ENCODE measurements at regions not wholly inside any gene's neighbourhood (a gene's known extent, or its start where the extent isn't known, plus 50 kb on each side); places are given as distances from the start of the nearest gene placed in this dataset.

GRCh38 chr17:34800661-34801060, 160.6 kb downstream of the CCT6B start:
- Mint-ChIP-seq H3K4me3 (ENCODE audit: unreplicated experiment) (no peak overlapping the region), H3K4me1 (ENCODE audit: low read depth, unreplicated experiment) (no peaks in the 10 kb centered on the region), H3K27ac (ENCODE audit: unreplicated experiment) (no peak overlapping the region), H3K27me3 (ENCODE audit: low read depth, unreplicated experiment) (peaks cover 60% of the 10 kb centered on the region), H3K9me3 (ENCODE audit: unreplicated experiment) (peaks cover 4% of the 10 kb centered on the region), H3K36me3 (ENCODE audit: low read depth, unreplicated experiment) (no peaks in the 10 kb centered on the region)
- Histone ChIP-seq H3K4me1 (ENCODE audit: insufficient read depth, low read length) (no peaks in the 10 kb centered on the region), H4K20me1 (ENCODE audit: insufficient read depth, low read length) (no peaks in the 10 kb centered on the region), H3K4me3 (ENCODE audit: insufficient read depth, low read depth, low read length) (no peak overlapping the region), H3K36me3 (ENCODE audit: insufficient read depth, low read length) (no peaks in the 10 kb centered on the region), H3K9me3 (ENCODE audit: insufficient read depth, low read depth, low read length) (no peaks in the 10 kb centered on the region), H2AFZ (ENCODE audit: low read depth, low read length) (no peak overlapping the region), H3K9ac (ENCODE audit: low read length) (no peak overlapping the region), H3K4me2 (ENCODE audit: low read length) (no peak overlapping the region), H3K27me3 (ENCODE audit: insufficient read depth, low read length) (no peaks in the 10 kb centered on the region), H3K79me2 (ENCODE audit: insufficient read depth, low read length) (no peaks in the 10 kb centered on the region), H3K27ac (ENCODE audit: low read depth, low read length) (no peak overlapping the region)
- FAIRE-seq (no peak), DNase-seq (ENCODE audit: low read depth) (no peak)
- TF ChIP-seq CTCF (IDR thresholded peaks at IDR 0.05; ENCODE audit: insufficient read depth, low read depth, low read length) (no peak), EZH2 (IDR thresholded peaks at IDR 0.05; ENCODE audit: insufficient read depth, low read length) (no peak)

DNA sequence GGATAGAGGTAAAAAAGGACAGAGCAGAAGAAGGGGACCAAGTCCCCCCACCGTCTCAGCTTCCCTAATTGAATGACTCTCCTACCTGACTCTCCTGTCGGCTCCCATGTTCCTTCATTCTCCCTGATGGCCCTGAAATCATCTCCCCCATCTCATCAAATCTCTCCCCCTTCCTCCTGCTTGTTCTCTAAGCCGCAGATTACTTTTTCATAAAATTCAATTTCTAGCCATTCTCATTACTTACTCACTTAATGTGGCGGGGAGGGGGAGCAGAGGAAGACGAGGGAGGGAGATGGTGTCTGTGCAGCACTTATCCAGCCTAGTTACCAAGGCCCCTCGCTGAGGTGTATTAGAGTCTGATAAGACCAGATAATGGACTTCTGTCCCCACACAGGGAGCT, 161.5 kb downstream of the CCT6B start:
- Mint-ChIP-seq H3K27ac (ENCODE audit: unreplicated experiment) (no peak overlapping the region), H3K4me3 (ENCODE audit: unreplicated experiment) (no peak overlapping the region), H3K9me3 (ENCODE audit: unreplicated experiment) (peaks cover 4% of the 10 kb centered on the region), H3K4me1 (ENCODE audit: low read depth, unreplicated experiment) (no peaks in the 10 kb centered on the region), H3K27me3 (ENCODE audit: low read depth, unreplicated experiment) (peaks cover 69% of the 10 kb centered on the region), H3K36me3 (ENCODE audit: low read depth, unreplicated experiment) (no peaks in the 10 kb centered on the region)
- H3K9me3 ChIP-seq (ENCODE audit: insufficient read depth, low read depth, low read length): no peaks in the 10 kb centered on the region
- H3K4me1 ChIP-seq (ENCODE audit: insufficient read depth, low read length): no peaks in the 10 kb centered on the region
- H3K79me2 ChIP-seq (ENCODE audit: insufficient read depth, low read length): no peaks in the 10 kb centered on the region
- H3K4me3 ChIP-seq (ENCODE audit: insufficient read depth, low read depth, low read length): no peak overlapping the region
- no peaks in the 10 kb centered on the region for H4K20me1 ChIP-seq (ENCODE audit: insufficient read depth, low read length)
- FAIRE-seq: no peak
- H3K9ac ChIP-seq (ENCODE audit: low read length): no peak overlapping the region
- H3K36me3 ChIP-seq (ENCODE audit: insufficient read depth, low read length): no peaks in the 10 kb centered on the region
- no peak for DNase-seq (ENCODE audit: low read depth)
- H3K27ac ChIP-seq (ENCODE audit: low read depth, low read length): no peak overlapping the region
- H3K27me3 ChIP-seq (ENCODE audit: insufficient read depth, low read length): no peaks in the 10 kb centered on the region
- TF ChIP-seq EZH2 (IDR thresholded peaks at IDR 0.05; ENCODE audit: insufficient read depth, low read length): no peak
- no peak for TF ChIP-seq CTCF (IDR thresholded peaks at IDR 0.05; ENCODE audit: insufficient read depth, low read depth, low read length)
- no peak overlapping the region for H2AFZ ChIP-seq (ENCODE audit: low read depth, low read length)
- no peak overlapping the region for H3K4me2 ChIP-seq (ENCODE audit: low read length)

GRCh38 chr17:34798581-34798980, 162.7 kb downstream of the CCT6B start:
- Histone ChIP-seq H4K20me1 (ENCODE audit: insufficient read depth, low read length) (no peaks in the 10 kb centered on the region), H3K4me1 (ENCODE audit: insufficient read depth, low read length) (no peaks in the 10 kb centered on the region), H2AFZ (ENCODE audit: low read depth, low read length) (no peak overlapping the region), H3K36me3 (ENCODE audit: insufficient read depth, low read length) (no peaks in the 10 kb centered on the region), H3K9ac (ENCODE audit: low read length) (no peak overlapping the region), H3K79me2 (ENCODE audit: insufficient read depth, low read length) (no peaks in the 10 kb centered on the region), H3K4me2 (ENCODE audit: low read length) (no peak overlapping the region), H3K27ac (ENCODE audit: low read depth, low read length) (no peak overlapping the region), H3K27me3 (ENCODE audit: insufficient read depth, low read length) (no peaks in the 10 kb centered on the region), H3K9me3 (ENCODE audit: insufficient read depth, low read depth, low read length) (no peaks in the 10 kb centered on the region), H3K4me3 (ENCODE audit: insufficient read depth, low read depth, low read length) (no peak overlapping the region)
- peaks cover 4% of the 10 kb centered on the region for H3K9me3 Mint-ChIP-seq (ENCODE audit: unreplicated experiment)
- no peak overlapping the region for H3K4me3 Mint-ChIP-seq (ENCODE audit: unreplicated experiment)
- TF ChIP-seq CTCF (IDR thresholded peaks at IDR 0.05; ENCODE audit: insufficient read depth, low read depth, low read length): no peak
- TF ChIP-seq EZH2 (IDR thresholded peaks at IDR 0.05; ENCODE audit: insufficient read depth, low read length): no peak
- no peak overlapping the region for H3K27ac Mint-ChIP-seq (ENCODE audit: unreplicated experiment)
- H3K27me3 Mint-ChIP-seq (ENCODE audit: low read depth, unreplicated experiment): peaks cover 76% of the 10 kb centered on the region
- FAIRE-seq (no peak), DNase-seq (ENCODE audit: low read depth) (no peak)
- H3K4me1 Mint-ChIP-seq (ENCODE audit: low read depth, unreplicated experiment): no peaks in the 10 kb centered on the region
- H3K36me3 Mint-ChIP-seq (ENCODE audit: low read depth, unreplicated experiment): no peaks in the 10 kb centered on the region
